ENCODE measurements at regions not wholly inside any gene's neighbourhood (a gene's known extent, or its start where the extent isn't known, plus 50 kb on each side); places are given as distances from the start of the nearest gene placed in this dataset.

GRCh38 chr9:32278991-32279390, 105.5 kb upstream of the ACO1 start:
- TF ChIP-seq EZH2 (IDR thresholded peaks at IDR 0.05; ENCODE audit: borderline replicate concordance, low read depth, low read length) (no peak), ZBTB49 (CRISPR knock-in tag; IDR thresholded peaks at IDR 0.05; ENCODE audit: borderline replicate concordance) (no peak), ZKSCAN8 (CRISPR knock-in tag; IDR thresholded peaks at IDR 0.05) (no peak), HMG20B (CRISPR knock-in tag; IDR thresholded peaks at IDR 0.05) (no peak), SNAPC5 (CRISPR knock-in tag; IDR thresholded peaks at IDR 0.05) (no peak), MAFG (tag; conservative IDR thresholded peaks at IDR 0.05) (no peak), CREB1 (IDR thresholded peaks at IDR 0.05) (no peak), CREB1 (CRISPR knock-in tag; IDR thresholded peaks at IDR 0.05) (no peak), DPF2 (IDR thresholded peaks at IDR 0.05) (no peak), ZNF592 (IDR thresholded peaks at IDR 0.05) (no peak), CTCF (IDR thresholded peaks at IDR 0.05 in 2 of 3, conservative IDR thresholded peaks at IDR 0.05 in 1 of 3; ENCODE audit: insufficient read depth in 2 of 3, low read depth in 1 of 3, low read length in 3 of 3) (no peak), TAF1 (IDR thresholded peaks at IDR 0.05; ENCODE audit: control insufficient read depth, extremely low read depth, insufficient read depth, low read length, severe bottlenecking) (no peak), HNRNPH1 (optimal IDR thresholded peaks at IDR 0.05; ENCODE audit: low read depth, low read length) (no peak)

Measured in K562 (cell line).